K562 (cell line): ENCODE measurements at regions not wholly inside any gene's neighbourhood (a gene's known extent, or its start where the extent isn't known, plus 50 kb on each side); places are given as distances from the start of the nearest gene placed in this dataset.

ENCODE experiments used
- ATAC-seq: fragments of 200-7000 bp; cut with Tn5 transposase; 3 replicates; pipeline ENCODE4 v1.9.1; 2020; ENCODE audit warnings: moderate library complexity
- BruUV-seq: library from RNA; stranded (reverse); fragments of 400-500 nt; replicated peaks from 2 replicates; lab custom pipeline; 2021; lab: Mats Ljungman, UMichigan
- CTCF ChIA-PET: fragments of 300-600 bp; formaldehyde crosslinking; extraction: SDS; loops from one replicate; lab custom pipeline; 2021; ENCODE audit warnings: low intra/inter-chr PET ratio; lab: Yijun Ruan, JAX
- POLR2A ChIA-PET: fragments of 300-600, 350-650 bp; sonication (Branson Sonifier 250); formaldehyde crosslinking; extraction: SDS; loops from one replicate; lab custom pipeline; 2021; ENCODE audit warnings: antibody characterized with exemption, inconsistent platforms; lab: Yijun Ruan, JAX
- DNase-seq, 4 experiments: peaks; one replicate each; pipeline versions ENCODE4 v3.0.0 to v3.0.0-alpha.2; 2011 to 2018; ENCODE audit warnings: low spot score in 3 of 4, mixed read lengths in 3 of 4; ENCODE audit errors: extremely low read depth in 1 of 4
- FAIRE-seq: peaks from 2 replicates; lab custom pipeline; 2011; peaks lifted over from hg19 to GRCh38; lab: Jason Lieb, UNC
- H2AFZ ChIP-seq: 2 replicates; pipeline ENCODE4 v1.6.0; 2011; ENCODE audit warnings: low read depth, low read length, control low read depth, inconsistent platforms
- H3K27ac ChIP-seq: fragments of 200-600 bp; 3 replicates; pipeline ENCODE4 v1.8.0; 2011; ENCODE audit warnings: low read depth, mild to moderate bottlenecking, control low read depth, inconsistent platforms, low read length, moderate library complexity, mixed read lengths; ENCODE audit errors: extremely low read depth
- H3K27me3 ChIP-seq, 2 experiments: fragments of 300-600 bp in 1 of 2; 2 replicates in 1 of 2; 3 replicates in 1 of 2; pipeline versions ENCODE4 v1.6.0 to v1.8.0; 2011; ENCODE audit warnings: inconsistent platforms in 2 of 2, low read length in 2 of 2, mild to moderate bottlenecking in 1 of 2, mixed read lengths in 1 of 2, moderate library complexity in 1 of 2; ENCODE audit not compliant: control insufficient read depth in 2 of 2, insufficient read depth in 2 of 2
- H3K36me3 ChIP-seq: fragments of 300-600 bp; 3 replicates; pipeline ENCODE4 v1.8.0; 2011; ENCODE audit warnings: mild to moderate bottlenecking, low read length, inconsistent platforms; ENCODE audit not compliant: control insufficient read depth, insufficient read depth
- H3K4me1 ChIP-seq, 2 experiments: fragments of 200-600 bp in 1 of 2; replicated peaks in 1 of 2; 2 replicates in 1 of 2; 3 replicates in 1 of 2; pipeline versions ENCODE4 v1.5.1 to v1.8.0; 2011; ENCODE audit warnings: inconsistent platforms in 2 of 2, low read length in 2 of 2, mild to moderate bottlenecking in 1 of 2, mixed read lengths in 1 of 2, moderate library complexity in 1 of 2; ENCODE audit not compliant: control insufficient read depth in 2 of 2, insufficient read depth in 2 of 2
- H3K4me2 ChIP-seq: 2 replicates; pipeline ENCODE4 v1.6.1; 2011; ENCODE audit warnings: low read length, control low read depth, inconsistent platforms, mixed read lengths; ENCODE audit not compliant: insufficient read depth
- H3K4me3 ChIP-seq: fragments of 200-600 bp; sonication (generic), shearing (Covaris generic); 2 replicates; pipeline ENCODE4 v1.5.1; 2016; ENCODE audit warnings: control low read depth, inconsistent platforms
- H3K79me2 ChIP-seq: fragments of 200-600 bp; 3 replicates; pipeline ENCODE4 v1.8.0; 2011; ENCODE audit warnings: low read length, inconsistent platforms; ENCODE audit not compliant: control insufficient read depth, insufficient read depth
- H3K9ac ChIP-seq, 2 experiments: 2 replicates each; pipeline versions ENCODE4 v1.6.0 to v1.6.1; 2011; ENCODE audit warnings: low read depth in 2 of 2, low read length in 2 of 2, control low read depth in 1 of 2, inconsistent platforms in 1 of 2, mild to moderate bottlenecking in 1 of 2, mixed read lengths in 1 of 2; ENCODE audit not compliant: insufficient read depth in 1 of 2
- H3K9me1 ChIP-seq: one replicate; pipeline ENCODE4 v1.6.0; 2011; ENCODE audit warnings: inconsistent platforms, mild to moderate bottlenecking, low read length, moderate library complexity; ENCODE audit not compliant: control insufficient read depth, insufficient read depth
- H3K9me3 ChIP-seq: replicated peaks from 2 replicates; pipeline ENCODE4 v1.5.1; 2011; ENCODE audit warnings: low read depth, low read length, inconsistent platforms; ENCODE audit not compliant: control insufficient read depth, insufficient read depth
- H4K20me1 ChIP-seq: replicated peaks from 2 replicates; pipeline ENCODE4 v1.6.1; 2011; ENCODE audit warnings: low read length, inconsistent platforms, mixed read lengths; ENCODE audit not compliant: control insufficient read depth, insufficient read depth
- CEBPZ ChIP-seq: fragments of 150-350 bp; IDR thresholded peaks from 2 replicates; pipeline ENCODE4 v1.6.1; 2014; ENCODE audit warnings: low read depth, mild to moderate bottlenecking, low read length, borderline replicate concordance
- E2F6 ChIP-seq, 2 experiments: IDR thresholded peaks; 2 replicates each; pipeline ENCODE4 v1.6.1; 2011; ENCODE audit warnings: borderline replicate concordance in 1 of 2, control low read depth in 1 of 2, low read depth in 1 of 2, low read length in 1 of 2, mild to moderate bottlenecking in 1 of 2, mixed read lengths in 1 of 2, moderate library complexity in 1 of 2; ENCODE audit not compliant: insufficient read depth in 1 of 2, insufficient read length in 1 of 2, poor library complexity in 1 of 2, severe bottlenecking in 1 of 2; ENCODE audit errors: extremely low read depth in 1 of 2
- GATAD2A ChIP-seq: fragments of 450-650 bp; IDR thresholded peaks from 2 replicates; pipeline ENCODE4 v1.6.1; 2017
- MNT ChIP-seq, 2 experiments: fragments of 450-650 bp; conservative IDR thresholded peaks; 2 replicates each; pipeline ENCODE4 v1.6.1; 2017; ENCODE audit warnings: mild to moderate bottlenecking in 2 of 2, moderate library complexity in 2 of 2
- ZNF780A ChIP-seq: fragments of 250-450 bp; sonication (Bioruptor Pico); IDR thresholded peaks from 2 replicates; pipeline ENCODE4 v1.5.0; 2021; ENCODE audit warnings: mild to moderate bottlenecking
- WGBS: fragments of 100-300 bp; shearing (Covaris generic); methylation state at CpG from one replicate; pipeline ENCODE4 v1.1.6; 2016; ENCODE audit warnings: low coverage, mixed read lengths; ENCODE audit not compliant: insufficient coverage; ENCODE audit errors: missing lambda C conversion rate; 5-methylcytosine and 5-hydroxymethylcytosine counted together
- in situ Hi-C: fragments of 300-500 bp; cut with MboI; formaldehyde crosslinking; loops from 4 replicates; pipeline ENCODE4 v1.15.0; 2018; ENCODE audit warnings: inconsistent platforms, mixed read lengths
- intact Hi-C: fragments of 100-400 bp; cut with micrococcal nuclease; formaldehyde crosslinking; loops from 2 replicates; pipeline ENCODE4 v1.14.2; 2022

- TF ChIP-seq CEBPZ (no peak), ZNF780A (CRISPR knock-in tag) (no peak)
Measured at GRCh38 chr14:65180725-65181025, 78.4 kb upstream of the MAX start (continued).

- DNase-seq (no peak), FAIRE-seq (no peak), ATAC-seq (no peak)
- H3K9me3 ChIP-seq, result no peaks in the 10 kb centered on the region
- no peak overlapping the region for H2AFZ ChIP-seq
- no peaks in the 10 kb centered on the region; a peak in 2 of 5 replicates for H3K4me1 ChIP-seq
- H3K4me3 ChIP-seq, result no peak overlapping the region
- CTCF ChIA-PET, result no interaction called here
- H3K9ac ChIP-seq, result no peak overlapping the region
- no peaks in the 10 kb centered on the region for H3K36me3 ChIP-seq
- no peak overlapping the region for H3K4me2 ChIP-seq
- no peaks in the 10 kb centered on the region for H4K20me1 ChIP-seq
- TF ChIP-seq GATAD2A (no peak), MNT (conservative IDR thresholded peaks at IDR 0.05) (no peak), E2F6 (IDR thresholded peaks at IDR 0.05; ENCODE audit: borderline replicate concordance in 1 of 2, extremely low read depth in 1 of 2, insufficient read depth in 1 of 2, insufficient read length in 1 of 2, low read depth in 1 of 2, low read length in 1 of 2, poor library complexity in 1 of 2, severe bottlenecking in 1 of 2) (no peak)
- POLR2A ChIA-PET, result interaction anchor here (1.5 kb wide), 1 partner anchor 10 kb away, joined by 3 read pairs; no protein-coding TSS in a partner anchor
- no peak overlapping the region for H3K27ac ChIP-seq
- intact Hi-C loops (no loop called here), in situ Hi-C loops (no loop called here)
- H3K9me1 ChIP-seq, result no peaks in the 10 kb centered on the region
- WGBS, result 4% methylated on average over 7 of the region's 8 CpGs
- BruUV-seq, result no TSS peak
- H3K27me3 ChIP-seq, result peaks cover 0 to 14% of the 10 kb centered on the region in 2 experiments; a peak in 4 of 5 replicates
- no peaks in the 10 kb centered on the region for H3K79me2 ChIP-seq
Measured at GRCh38 chr14:65184032-65184764, 81.9 kb upstream of the MAX start.
